Spleen (tissue), 11 donors: ENCODE measurements at regions not wholly inside any gene's neighbourhood (a gene's known extent, or its start where the extent isn't known, plus 50 kb on each side); places are given as distances from the start of the nearest gene placed in this dataset.

Source experiments
- DNase-seq: peaks from one replicate; pipeline ENCODE4 v3.0.0-alpha.2; 2020
- H3K27ac ChIP-seq, 8 donors: fragments of 200-600 bp; sonication (generic) in 7 of 8; 1 replicate in 4 of 8; 2 replicates in 4 of 8; pipeline versions ENCODE4 v1.5.0 to v1.8.0; 2016 to 2021; ENCODE audit warnings: inconsistent platforms in 4 of 8, mild to moderate bottlenecking in 4 of 8, moderate library complexity in 1 of 8
- H3K27me3 ChIP-seq, 7 donors: fragments of 200-600 bp; sonication (generic) in 6 of 7; replicated peaks in 1 of 7; 1 replicate in 4 of 7; 2 replicates in 3 of 7; pipeline versions ENCODE4 v1.5.0 to v1.8.0; 2016 to 2021; ENCODE audit warnings: inconsistent platforms in 3 of 7, mild to moderate bottlenecking in 1 of 7
- H3K36me3 ChIP-seq, 6 donors: fragments of 200-600 bp; sonication (generic) in 5 of 6; 1 replicate in 4 of 6; 2 replicates in 2 of 6; pipeline versions ENCODE4 v1.5.0 to v1.8.0; 2016 to 2021; ENCODE audit warnings: inconsistent platforms in 2 of 6
- H3K4me1 ChIP-seq, 6 donors: fragments of 200-600 bp; sonication (generic) in 5 of 6; 1 replicate in 3 of 6; 2 replicates in 3 of 6; pipeline versions ENCODE4 v1.5.0 to v1.8.0; 2016 to 2021; ENCODE audit warnings: inconsistent platforms in 3 of 6
- H3K4me3 ChIP-seq, 8 donors: fragments of 200-600 bp; sonication (generic) in 7 of 8; 1 replicate in 4 of 8; 2 replicates in 4 of 8; pipeline versions ENCODE4 v1.5.0 to v1.8.0; 2016 to 2021; ENCODE audit warnings: inconsistent platforms in 4 of 8, mild to moderate bottlenecking in 4 of 8, moderate library complexity in 2 of 8
- H3K9me3 ChIP-seq, 8 donors: fragments of 200-600 bp; sonication (generic) in 7 of 8; 1 replicate in 4 of 8; 2 replicates in 4 of 8; pipeline versions ENCODE4 v1.5.0 to v1.8.0; 2016 to 2021; ENCODE audit warnings: inconsistent platforms in 4 of 8
- POLR2A ChIP-seq, 3 donors: fragments of 450-650 bp; IDR thresholded peaks; one replicate each; pipeline ENCODE4 v1.5.1; 2017; ENCODE audit warnings: antibody characterized with exemption in 3 of 3, mild to moderate bottlenecking in 1 of 3
- POLR2AphosphoS5 ChIP-seq, 3 donors: sonication (generic); formaldehyde crosslinking; IDR thresholded peaks; one replicate each; pipeline ENCODE4 v1.5.1; 2017; ENCODE audit warnings: antibody characterized with exemption in 3 of 3
- WGBS, 5 donors: extraction: QIAGEN DNeasy Blood & Tissue Kit in 3 of 5; methylation state at CpG; one replicate each; pipeline versions ENCODE4 v1.1.5 to v1.1.7; 2013 to 2018; 5-methylcytosine and 5-hydroxymethylcytosine counted together
- intact Hi-C: fragments of 100-400 bp; cut with DNase I; formaldehyde crosslinking; loops from one replicate; pipeline ENCODE4 v1.15.0; 2023; ENCODE audit warnings: low total_unique reads
- TF ChIP-seq, protein P1 (sequence below), 11 experiments: fragments of 200-600 bp in 7 of 11; fragments of 450-650 bp in 4 of 11; sonication (generic) in 4 of 11; IDR thresholded peaks in 8 of 11; conservative IDR thresholded peaks in 3 of 11; 1 replicate in 7 of 11; 2 replicates in 4 of 11; pipeline versions ENCODE4 v1.4.0 to v1.8.0; 2016 to 2021; ENCODE audit warnings: antibody characterized with exemption in 11 of 11, inconsistent platforms in 4 of 11, mild to moderate bottlenecking in 1 of 11
- donor health status: healthy with polysubstance abuse.
- donor health status: DM: no; HTN: no; CAD: no; lungs with moderate emphysema.
- donor health status: DM: no; HTN: no; CAD: no.
- donor health status: Bipolar disorder and iron deficiency.
- donor health status: healthy.
- donor health status: DM: no; HTN: no; CAD: no.
- donor health status: DM: yes; HTN: yes; CAD: no.

GRCh38 chr5:110073534-110073933 is 383.8 kb downstream of the MAN2A1 start:
- no peaks in the 10 kb centered on the region for H3K36me3 ChIP-seq
- intact Hi-C loops = no loop called here
- H3K27me3 ChIP-seq = no peaks in the 10 kb centered on the region
- 26 to 92% (median 49%) methylated on average over 2 of the region's 2 CpGs for WGBS, 5 donors
- no peak for DNase-seq
- no peak overlapping the region for H3K4me3 ChIP-seq
- H3K9me3 ChIP-seq = peaks cover 0 to 59% (median 27%) of the 10 kb centered on the region in 8 donors
- no peak overlapping the region for H3K27ac ChIP-seq
- H3K4me1 ChIP-seq = no peaks in the 10 kb centered on the region
- TF ChIP-seq, protein P1, sequence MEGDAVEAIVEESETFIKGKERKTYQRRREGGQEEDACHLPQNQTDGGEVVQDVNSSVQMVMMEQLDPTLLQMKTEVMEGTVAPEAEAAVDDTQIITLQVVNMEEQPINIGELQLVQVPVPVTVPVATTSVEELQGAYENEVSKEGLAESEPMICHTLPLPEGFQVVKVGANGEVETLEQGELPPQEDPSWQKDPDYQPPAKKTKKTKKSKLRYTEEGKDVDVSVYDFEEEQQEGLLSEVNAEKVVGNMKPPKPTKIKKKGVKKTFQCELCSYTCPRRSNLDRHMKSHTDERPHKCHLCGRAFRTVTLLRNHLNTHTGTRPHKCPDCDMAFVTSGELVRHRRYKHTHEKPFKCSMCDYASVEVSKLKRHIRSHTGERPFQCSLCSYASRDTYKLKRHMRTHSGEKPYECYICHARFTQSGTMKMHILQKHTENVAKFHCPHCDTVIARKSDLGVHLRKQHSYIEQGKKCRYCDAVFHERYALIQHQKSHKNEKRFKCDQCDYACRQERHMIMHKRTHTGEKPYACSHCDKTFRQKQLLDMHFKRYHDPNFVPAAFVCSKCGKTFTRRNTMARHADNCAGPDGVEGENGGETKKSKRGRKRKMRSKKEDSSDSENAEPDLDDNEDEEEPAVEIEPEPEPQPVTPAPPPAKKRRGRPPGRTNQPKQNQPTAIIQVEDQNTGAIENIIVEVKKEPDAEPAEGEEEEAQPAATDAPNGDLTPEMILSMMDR (IDR thresholded peaks at IDR 0.05 in 8 of 11, conservative IDR thresholded peaks at IDR 0.05 in 3 of 11) = no peak
- TF ChIP-seq POLR2A (IDR thresholded peaks at IDR 0.05) (no peak), POLR2AphosphoS5 (IDR thresholded peaks at IDR 0.05) (no peak)

DNA sequence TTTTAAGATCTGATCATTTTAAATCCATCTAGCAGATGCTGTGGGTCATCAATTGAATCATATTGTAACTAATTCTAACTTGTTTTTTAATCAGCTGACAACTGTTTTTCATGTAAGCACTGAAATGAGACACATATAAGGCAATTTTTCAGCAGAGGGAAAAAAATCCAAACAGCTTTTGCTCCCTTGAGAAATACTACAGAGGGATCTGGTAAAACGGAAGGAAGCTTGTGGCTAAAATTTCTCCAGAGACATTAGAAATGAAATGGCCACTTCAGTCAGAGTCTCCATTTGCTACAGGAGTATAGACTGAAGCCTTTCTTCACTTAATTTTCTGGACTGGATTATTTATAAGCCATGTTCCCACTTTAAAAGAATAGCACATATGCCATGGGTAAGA is 385.9 kb downstream of the MAN2A1 start:
- Histone ChIP-seq H3K27me3 (no peaks in the 10 kb centered on the region), H3K4me3 (no peak overlapping the region), H3K9me3 (peaks cover 0 to 38% (median 20%) of the 10 kb centered on the region in 8 donors), H3K4me1 (no peaks in the 10 kb centered on the region), H3K36me3 (no peaks in the 10 kb centered on the region), H3K27ac (no peak overlapping the region)
- intact Hi-C loops = no loop called here
- 59 to 77% (median 71%) methylated on average over 1 of the region's 1 CpG for WGBS, 5 donors
- TF ChIP-seq, protein P1 (IDR thresholded peaks at IDR 0.05 in 8 of 11, conservative IDR thresholded peaks at IDR 0.05 in 3 of 11) = no peak
- TF ChIP-seq POLR2AphosphoS5 (IDR thresholded peaks at IDR 0.05) = no peak
- no peak for TF ChIP-seq POLR2A (IDR thresholded peaks at IDR 0.05)
- no peak for DNase-seq

DNA sequence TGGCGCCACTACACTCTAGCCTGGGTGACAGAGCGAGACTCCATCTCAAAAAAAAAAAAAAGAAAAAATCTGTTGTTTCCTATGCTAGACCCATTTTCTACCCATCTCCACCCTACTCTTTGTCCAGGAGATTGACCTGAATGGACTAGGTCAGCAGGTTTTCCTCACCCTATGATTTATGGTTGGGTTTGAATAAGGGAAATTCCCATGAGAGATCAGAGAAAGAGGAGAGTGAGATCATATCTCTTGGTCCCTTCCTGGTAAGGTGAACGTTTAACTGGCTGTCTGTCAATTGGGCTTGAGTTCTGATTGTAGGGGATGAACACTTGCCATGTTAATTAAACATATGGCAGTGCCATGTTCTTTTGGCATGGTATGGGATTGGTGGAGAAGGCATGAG is 387.4 kb downstream of the MAN2A1 start:
- intact Hi-C loops = no loop called here
- Histone ChIP-seq H3K4me1 (no peaks in the 10 kb centered on the region), H3K27me3 (no peaks in the 10 kb centered on the region), H3K27ac (no peak overlapping the region), H3K36me3 (no peaks in the 10 kb centered on the region), H3K9me3 (peaks cover 0 to 31% (median 19%) of the 10 kb centered on the region in 8 donors), H3K4me3 (no peak overlapping the region)
- TF ChIP-seq POLR2A (IDR thresholded peaks at IDR 0.05) = no peak
- TF ChIP-seq, protein P1 (IDR thresholded peaks at IDR 0.05 in 8 of 11, conservative IDR thresholded peaks at IDR 0.05 in 3 of 11) = no peak
- no peak for TF ChIP-seq POLR2AphosphoS5 (IDR thresholded peaks at IDR 0.05)
- WGBS, 5 donors = 72 to 80% (median 75%) methylated on average over 3 of the region's 3 CpGs
- no peak for DNase-seq

GRCh38 chr5:110082194-110082593 is 392.5 kb downstream of the MAN2A1 start:
- H3K4me3 ChIP-seq = no peak overlapping the region
- no peaks in the 10 kb centered on the region for H3K4me1 ChIP-seq
- WGBS, 5 donors = 89 to 97% (median 92%) methylated on average over 3 of the region's 3 CpGs
- H3K36me3 ChIP-seq = no peaks in the 10 kb centered on the region
- no peak overlapping the region for H3K27ac ChIP-seq
- TF ChIP-seq POLR2A (IDR thresholded peaks at IDR 0.05) (no peak), POLR2AphosphoS5 (IDR thresholded peaks at IDR 0.05) (no peak)
- TF ChIP-seq, protein P1 (IDR thresholded peaks at IDR 0.05 in 8 of 11, conservative IDR thresholded peaks at IDR 0.05 in 3 of 11) = no peak
- DNase-seq = no peak
- no peaks in the 10 kb centered on the region for H3K9me3 ChIP-seq
- no peaks in the 10 kb centered on the region for H3K27me3 ChIP-seq
- intact Hi-C loops = no loop called here
